GM12892 (cell line): ENCODE measurements at regions not wholly inside any gene's neighbourhood (a gene's known extent, or its start where the extent isn't known, plus 50 kb on each side); places are given as distances from the start of the nearest gene placed in this dataset.

ENCODE experiments used
- POLR2A ChIP-seq: IDR thresholded peaks from 2 replicates; pipeline ENCODE4 v1.6.1; 2011; ENCODE audit warnings: low read depth, low read length, control low read depth
- POLR2AphosphoS5 ChIP-seq: IDR thresholded peaks from 2 replicates; pipeline ENCODE4 v1.6.1; 2011; ENCODE audit warnings: low read depth, low read length, control low read depth
- TAF1 ChIP-seq: IDR thresholded peaks from 2 replicates; pipeline ENCODE4 v1.6.1; 2011; ENCODE audit warnings: low read depth, mild to moderate bottlenecking, control low read depth, low read length, borderline replicate concordance

- no peak for TF ChIP-seq POLR2A
- TF ChIP-seq POLR2AphosphoS5: no peak
- no peak for TF ChIP-seq TAF1
Observed at GRCh38 chr10:45061982-45062381, 61.3 kb downstream of the ZNF22 start.
